HEK293 (cell line): ENCODE measurements at regions not wholly inside any gene's neighbourhood (a gene's known extent, or its start where the extent isn't known, plus 50 kb on each side); places are given as distances from the start of the nearest gene placed in this dataset.

Experiments
- CTCF ChIP-seq: fragments of 450-650 bp; formaldehyde crosslinking; IDR thresholded peaks from 2 replicates; pipeline ENCODE4 v1.5.1; 2016; ENCODE audit warnings: missing biosample characterization, missing genetic modification characterization
- SALL2 ChIP-seq: fragments of 450-650 bp; formaldehyde crosslinking; IDR thresholded peaks from 2 replicates; pipeline ENCODE4 v1.5.0; 2017; ENCODE audit warnings: missing biosample characterization, mild to moderate bottlenecking, missing genetic modification characterization, borderline replicate concordance
- ZBTB11 ChIP-seq: fragments of 450-650 bp; formaldehyde crosslinking; conservative IDR thresholded peaks from 2 replicates; pipeline ENCODE4 v1.5.1; 2016; ENCODE audit warnings: low read depth, missing biosample characterization, missing genetic modification characterization
- ZBTB7A ChIP-seq: fragments of 450-650 bp; formaldehyde crosslinking; IDR thresholded peaks from 2 replicates; pipeline ENCODE4 v1.5.1; 2016; ENCODE audit warnings: low read depth, missing biosample characterization, missing genetic modification characterization
- ZBTB8A ChIP-seq: fragments of 450-650 bp; formaldehyde crosslinking; IDR thresholded peaks from 2 replicates; pipeline ENCODE4 v1.5.1; 2016; ENCODE audit warnings: missing biosample characterization, missing genetic modification characterization
- ZNF121 ChIP-seq: fragments of 450-650 bp; formaldehyde crosslinking; IDR thresholded peaks from 2 replicates; pipeline ENCODE4 v1.5.1; 2016; ENCODE audit warnings: missing biosample characterization, missing genetic modification characterization
- ZNF24 ChIP-seq: fragments of 450-650 bp; formaldehyde crosslinking; IDR thresholded peaks from 2 replicates; pipeline ENCODE4 v1.5.1; 2016; ENCODE audit warnings: missing biosample characterization, missing genetic modification characterization
- ZNF510 ChIP-seq: fragments of 450-650 bp; formaldehyde crosslinking; IDR thresholded peaks from 2 replicates; pipeline ENCODE4 v1.5.1; 2018; ENCODE audit warnings: mild to moderate bottlenecking, missing genetic modification characterization, missing biosample characterization; ENCODE audit not compliant: insufficient replicate concordance
- ZNF544 ChIP-seq: fragments of 450-650 bp; formaldehyde crosslinking; IDR thresholded peaks from 2 replicates; pipeline ENCODE4 v1.5.0; 2017; ENCODE audit warnings: missing biosample characterization, missing genetic modification characterization
- ZNF629 ChIP-seq: fragments of 450-650 bp; formaldehyde crosslinking; IDR thresholded peaks from 2 replicates; pipeline ENCODE4 v1.5.1; 2017; ENCODE audit warnings: missing biosample characterization, missing genetic modification characterization
- ZNF639 ChIP-seq: fragments of 450-650 bp; formaldehyde crosslinking; IDR thresholded peaks from 2 replicates; pipeline ENCODE4 v1.5.1; 2016; ENCODE audit warnings: missing biosample characterization, missing genetic modification characterization
- ZNF664 ChIP-seq: fragments of 450-650 bp; formaldehyde crosslinking; IDR thresholded peaks from 2 replicates; pipeline ENCODE4 v1.5.1; 2016; ENCODE audit warnings: missing biosample characterization, missing genetic modification characterization
- ZNF747 ChIP-seq: fragments of 450-650 bp; formaldehyde crosslinking; IDR thresholded peaks from 2 replicates; pipeline ENCODE4 v1.5.1; 2016; ENCODE audit warnings: missing biosample characterization, missing genetic modification characterization
- ZSCAN18 ChIP-seq: fragments of 450-650 bp; formaldehyde crosslinking; IDR thresholded peaks from 2 replicates; pipeline ENCODE4 v1.5.1; 2016; ENCODE audit warnings: missing biosample characterization, missing genetic modification characterization

GRCh38 chr18:71293322-71293721 lies 1004.5 kb downstream of the SOCS6 start:
- TF ChIP-seq CTCF, result no peak
- TF ChIP-seq SALL2 (tag by site-specific recombination), result no peak
- TF ChIP-seq ZSCAN18 (tag by site-specific recombination), result no peak
- no peak for TF ChIP-seq ZNF510
- no peak for TF ChIP-seq ZNF544 (tag by site-specific recombination)
- no peak for TF ChIP-seq ZBTB11
- TF ChIP-seq ZBTB7A (tag by site-specific recombination), result no peak
- no peak for TF ChIP-seq ZBTB8A (tag by site-specific recombination)
- TF ChIP-seq ZNF121 (tag by site-specific recombination), result no peak
- TF ChIP-seq ZNF639 (tag by site-specific recombination), result no peak
- no peak for TF ChIP-seq ZNF664 (tag by site-specific recombination)
- no peak for TF ChIP-seq ZNF24 (tag by site-specific recombination)
- no peak for TF ChIP-seq ZNF629 (tag by site-specific recombination)
- no peak for TF ChIP-seq ZNF747 (tag by site-specific recombination)
